SK-N-SH (cell line): ENCODE measurements at regions not wholly inside any gene's neighbourhood (a gene's known extent, or its start where the extent isn't known, plus 50 kb on each side); places are given as distances from the start of the nearest gene placed in this dataset.

Experiments used
- CTCF ChIA-PET: fragments of 300-600, 350-600 bp; formaldehyde crosslinking; extraction: SDS; loops from one replicate; lab custom pipeline; 2021; lab: Yijun Ruan, JAX
- POLR2A ChIA-PET: fragments of 350-600 bp; sonication (Branson Sonifier 250); formaldehyde crosslinking; extraction: SDS; loops from one replicate; lab custom pipeline; 2020; ENCODE audit warnings: antibody characterized with exemption, inconsistent platforms; lab: Yijun Ruan, JAX
- DNase-seq: peaks from one replicate; pipeline ENCODE4 v3.0.0; 2012
- H2AFZ ChIP-seq: fragments of 200-600 bp; sonication (generic); 2 replicates; pipeline ENCODE4 v1.8.1; 2016; ENCODE audit warnings: antibody characterized with exemption, mild to moderate bottlenecking, low read depth
- H3F3A ChIP-seq: fragments of 200-600 bp; sonication (generic); replicated peaks from 2 replicates; pipeline ENCODE3; 2016; ENCODE audit warnings: antibody characterized with exemption, mild to moderate bottlenecking; ENCODE audit not compliant: insufficient read depth
- H3K27ac ChIP-seq, 2 experiments: fragments of 200-500 bp in 1 of 2; fragments of 200-600 bp in 1 of 2; sonication (Bioruptor generic) in 1 of 2; sonication (generic), shearing (Covaris generic) in 1 of 2; 2 replicates each; pipeline versions ENCODE4 v1.5.1 to v1.6.1; 2014 to 2016; ENCODE audit warnings: low read depth in 2 of 2, inconsistent platforms in 1 of 2, low read length in 1 of 2, mild to moderate bottlenecking in 1 of 2, mixed read lengths in 1 of 2
- H3K27me3 ChIP-seq: fragments of 200-600 bp; sonication (generic), shearing (Covaris generic); 2 replicates; pipeline ENCODE4 v1.6.1; 2016; ENCODE audit warnings: mixed run types; ENCODE audit not compliant: insufficient read depth
- H3K36me3 ChIP-seq, 2 experiments: fragments of 200-500 bp in 1 of 2; fragments of 200-600 bp in 1 of 2; sonication (Bioruptor generic) in 1 of 2; sonication (generic) in 1 of 2; replicated peaks in 1 of 2; 2 replicates each; pipeline versions ENCODE3 to v1.5.1; 2014 to 2016; ENCODE audit warnings: low read length in 1 of 2, mild to moderate bottlenecking in 1 of 2; ENCODE audit not compliant: insufficient read depth in 2 of 2, control insufficient read depth in 1 of 2
- H3K4me1 ChIP-seq, 2 experiments: fragments of 200-500 bp in 1 of 2; fragments of 200-600 bp in 1 of 2; sonication (Bioruptor generic) in 1 of 2; sonication (generic), shearing (Covaris generic) in 1 of 2; 2 replicates each; pipeline versions ENCODE4 v1.5.1 to v1.6.1; 2014 to 2016; ENCODE audit warnings: low read depth in 1 of 2, low read length in 1 of 2, mixed run types in 1 of 2; ENCODE audit not compliant: insufficient read depth in 2 of 2, control insufficient read depth in 1 of 2
- H3K4me2 ChIP-seq: fragments of 200-600 bp; sonication (generic), shearing (Covaris generic); 2 replicates; pipeline ENCODE4 v1.6.1; 2017; ENCODE audit warnings: mixed run types
- H3K4me3 ChIP-seq, 2 experiments: fragments of 200-500 bp in 1 of 2; fragments of 200-600 bp in 1 of 2; sonication (Bioruptor generic) in 1 of 2; sonication (generic), shearing (Covaris generic) in 1 of 2; 2 replicates each; pipeline versions ENCODE4 v1.5.1 to v1.8.1; 2014 to 2016; ENCODE audit warnings: low read depth in 2 of 2, inconsistent platforms in 1 of 2, low read length in 1 of 2, mild to moderate bottlenecking in 1 of 2, mixed read lengths in 1 of 2, moderate library complexity in 1 of 2
- H3K79me2 ChIP-seq: fragments of 200-600 bp; sonication (generic); 2 replicates; pipeline ENCODE4 v1.8.1; 2017; ENCODE audit warnings: mild to moderate bottlenecking; ENCODE audit not compliant: insufficient read depth
- H3K9ac ChIP-seq: fragments of 200-600 bp; sonication (generic); 2 replicates; pipeline ENCODE4 v1.6.1; 2017; ENCODE audit warnings: mixed run types
- H3K9me2 ChIP-seq: fragments of 200-600 bp; sonication (generic); 2 replicates; pipeline ENCODE4 v1.6.1; 2017; ENCODE audit warnings: mixed run types
- H3K9me3 ChIP-seq: fragments of 200-600 bp; sonication (generic); 2 replicates; pipeline ENCODE4 v1.6.1; 2017; ENCODE audit warnings: mixed run types, mild to moderate bottlenecking, moderate library complexity
- H4K20me1 ChIP-seq: fragments of 200-600 bp; sonication (generic); 2 replicates; pipeline ENCODE4 v1.6.1; 2017; ENCODE audit warnings: mild to moderate bottlenecking, mixed run types; ENCODE audit not compliant: insufficient read depth
- CHD2 ChIP-seq: fragments of 150-350 bp; IDR thresholded peaks from 2 replicates; pipeline ENCODE4 v1.6.1; 2018; ENCODE audit warnings: low read length; ENCODE audit not compliant: partially characterized antibody
- ELF1 ChIP-seq: IDR thresholded peaks from 2 replicates; pipeline ENCODE4 v1.4.0; 2012
- EP300 ChIP-seq, 2 experiments: IDR thresholded peaks; 2 replicates each; pipeline versions ENCODE4 v1.4.0 to v1.6.1; 2012; ENCODE audit warnings: borderline replicate concordance in 1 of 2, low read depth in 1 of 2, low read length in 1 of 2
- EZH2phosphoT487 ChIP-seq: fragments of 200-600 bp; sonication (generic); IDR thresholded peaks from 2 replicates; pipeline ENCODE4 v1.6.1; 2017; ENCODE audit warnings: low read depth, mixed run types, mild to moderate bottlenecking, antibody characterized with exemption, moderate library complexity, borderline replicate concordance
- FOSL2 ChIP-seq: IDR thresholded peaks from 2 replicates; pipeline ENCODE4 v1.4.0; 2012; ENCODE audit warnings: low read depth, mild to moderate bottlenecking, moderate library complexity, borderline replicate concordance
- FOXJ3 ChIP-seq: sonication (generic); formaldehyde crosslinking; IDR thresholded peaks from 2 replicates; pipeline ENCODE4 v1.5.1; 2020; ENCODE audit warnings: mild to moderate bottlenecking, missing genetic modification reagents
- FOXM1 ChIP-seq: IDR thresholded peaks from 2 replicates; pipeline ENCODE4 v1.4.0; 2012; ENCODE audit warnings: low read depth, mild to moderate bottlenecking
- GABPA ChIP-seq: IDR thresholded peaks from 2 replicates; pipeline ENCODE4 v1.4.0; 2012; ENCODE audit warnings: low read depth, mild to moderate bottlenecking
- GATA2 ChIP-seq: sonication (generic); formaldehyde crosslinking; IDR thresholded peaks from 2 replicates; pipeline ENCODE4 v1.5.0; 2020; ENCODE audit warnings: mild to moderate bottlenecking, missing genetic modification reagents
- JUND ChIP-seq: IDR thresholded peaks from 2 replicates; pipeline ENCODE4 v1.4.0; 2012
- MAX ChIP-seq: IDR thresholded peaks from 2 replicates; pipeline ENCODE4 v1.4.0; 2012; ENCODE audit warnings: low read depth
- MEF2A ChIP-seq: IDR thresholded peaks from 2 replicates; pipeline ENCODE4 v1.4.0; 2012; ENCODE audit warnings: low read depth, borderline replicate concordance
- MXI1 ChIP-seq: IDR thresholded peaks from 2 replicates; pipeline ENCODE4 v1.6.1; 2012; ENCODE audit warnings: mild to moderate bottlenecking, low read depth, low read length, improper control_type of control experiment
- RAD21 ChIP-seq: IDR thresholded peaks from 2 replicates; pipeline ENCODE4 v1.6.1; 2012; ENCODE audit warnings: mild to moderate bottlenecking, low read length
- RFX5 ChIP-seq: IDR thresholded peaks from 2 replicates; pipeline ENCODE4 v1.6.1; 2012; ENCODE audit warnings: mild to moderate bottlenecking, improper control_type of control experiment, low read length
- RXRA ChIP-seq: IDR thresholded peaks from 2 replicates; pipeline ENCODE4 v1.4.0; 2012; ENCODE audit warnings: low read depth, mild to moderate bottlenecking, borderline replicate concordance
- SMC3 ChIP-seq: IDR thresholded peaks from 2 replicates; pipeline ENCODE4 v1.6.1; 2012; ENCODE audit warnings: low read depth, low read length, improper control_type of control experiment
- TAF1 ChIP-seq: IDR thresholded peaks from 2 replicates; pipeline ENCODE4 v1.6.1; 2012; ENCODE audit warnings: low read depth, mild to moderate bottlenecking, low read length, moderate library complexity, borderline replicate concordance
- TCF12 ChIP-seq: IDR thresholded peaks from 2 replicates; pipeline ENCODE4 v1.4.0; 2012
- USF2 ChIP-seq: fragments of 150-350 bp; IDR thresholded peaks from 2 replicates; pipeline ENCODE4 v1.6.1; 2017; ENCODE audit warnings: antibody characterized with exemption, low read length, low read depth, borderline replicate concordance
- YY1 ChIP-seq: IDR thresholded peaks from 2 replicates; pipeline ENCODE4 v1.4.0; 2012; ENCODE audit warnings: low read depth, mild to moderate bottlenecking
- WGBS: methylation state at CpG from one replicate; pipeline ENCODE4 v1.1.6; 2017; ENCODE audit warnings: low lambda C conversion rate; 5-methylcytosine and 5-hydroxymethylcytosine counted together
- TF ChIP-seq, protein P1 (sequence below): IDR thresholded peaks from 2 replicates; pipeline ENCODE4 v1.4.0; 2012; ENCODE audit warnings: low read depth, borderline replicate concordance
- TF ChIP-seq, protein P2 (sequence below): IDR thresholded peaks from 2 replicates; pipeline ENCODE4; 2012
- TF ChIP-seq, protein P3 (sequence below): IDR thresholded peaks from 2 replicates; pipeline ENCODE4 v1.6.1; 2012; ENCODE audit warnings: mild to moderate bottlenecking, low read depth, low read length, moderate library complexity
- TF ChIP-seq, protein P4 (sequence below): fragments of 150-350 bp; IDR thresholded peaks from 2 replicates; pipeline ENCODE4 v1.6.1; 2016; ENCODE audit warnings: mild to moderate bottlenecking, low read depth, low read length

GRCh38 chr5:125484272-125484741, 737.9 kb upstream of the ZNF608 start:
- no peak for DNase-seq
- no peaks in the 10 kb centered on the region for H3K79me2 ChIP-seq
- no peaks in the 10 kb centered on the region for H3K9me2 ChIP-seq
- WGBS = 2% methylated on average over 3 of the region's 3 CpGs
- CTCF ChIA-PET = interaction anchor here (0.6 to 3.9 kb wide), 6 partner anchors 64 to 1024 kb away, joined by 3 to 16 read pairs (median 4); no protein-coding TSS in a partner anchor
- peak overlapping the region; percentile 31; the same call in 1 of the 2 replicates for H3K9ac ChIP-seq
- POLR2A ChIA-PET = interaction anchor here (0.6 to 4.0 kb wide), 13 partner anchors 45 to 849 kb away, joined by 3 to 64 read pairs (median 6); no protein-coding TSS in a partner anchor
- no peaks in the 10 kb centered on the region for H3K9me3 ChIP-seq
- H3K4me1 ChIP-seq = peaks cover 29 to 68% of the 10 kb centered on the region in 2 experiments; a peak in 3 of 4 replicates
- no peak overlapping the region for H2AFZ ChIP-seq
- H3K27ac ChIP-seq = peak overlapping the region; percentile 83 to 100
- H3K4me2 ChIP-seq = peak overlapping the region; percentile 58
- H3K36me3 ChIP-seq = no peaks in the 10 kb centered on the region
- peaks cover 31% of the 10 kb centered on the region for H3F3A ChIP-seq
- peaks cover 7% of the 10 kb centered on the region; the same call in 1 of the 2 replicates for H4K20me1 ChIP-seq
- H3K4me3 ChIP-seq = peak overlapping the region in 1 of 2 experiments; percentile 25; a peak in 3 of 4 replicates
- no peaks in the 10 kb centered on the region for H3K27me3 ChIP-seq
- TF ChIP-seq, protein P1, sequence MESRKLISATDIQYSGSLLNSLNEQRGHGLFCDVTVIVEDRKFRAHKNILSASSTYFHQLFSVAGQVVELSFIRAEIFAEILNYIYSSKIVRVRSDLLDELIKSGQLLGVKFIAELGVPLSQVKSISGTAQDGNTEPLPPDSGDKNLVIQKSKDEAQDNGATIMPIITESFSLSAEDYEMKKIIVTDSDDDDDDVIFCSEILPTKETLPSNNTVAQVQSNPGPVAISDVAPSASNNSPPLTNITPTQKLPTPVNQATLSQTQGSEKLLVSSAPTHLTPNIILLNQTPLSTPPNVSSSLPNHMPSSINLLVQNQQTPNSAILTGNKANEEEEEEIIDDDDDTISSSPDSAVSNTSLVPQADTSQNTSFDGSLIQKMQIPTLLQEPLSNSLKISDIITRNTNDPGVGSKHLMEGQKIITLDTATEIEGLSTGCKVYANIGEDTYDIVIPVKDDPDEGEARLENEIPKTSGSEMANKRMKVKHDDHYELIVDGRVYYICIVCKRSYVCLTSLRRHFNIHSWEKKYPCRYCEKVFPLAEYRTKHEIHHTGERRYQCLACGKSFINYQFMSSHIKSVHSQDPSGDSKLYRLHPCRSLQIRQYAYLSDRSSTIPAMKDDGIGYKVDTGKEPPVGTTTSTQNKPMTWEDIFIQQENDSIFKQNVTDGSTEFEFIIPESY = peak; percentile 76; the same call in 1 of the 2 replicates
- peak; percentile 98 for TF ChIP-seq RXRA
- peak; percentile 83; the same call in 1 of the 2 replicates for TF ChIP-seq MEF2A
- TF ChIP-seq USF2 = no peak
- TF ChIP-seq EP300 (IDR thresholded peaks at IDR 0.05; ENCODE audit: borderline replicate concordance in 1 of 2, low read depth in 1 of 2, low read length in 1 of 2) = peak in 1 of 2 experiments; percentile 98; a peak in 3 of 4 replicates
- TF ChIP-seq, protein P2, sequence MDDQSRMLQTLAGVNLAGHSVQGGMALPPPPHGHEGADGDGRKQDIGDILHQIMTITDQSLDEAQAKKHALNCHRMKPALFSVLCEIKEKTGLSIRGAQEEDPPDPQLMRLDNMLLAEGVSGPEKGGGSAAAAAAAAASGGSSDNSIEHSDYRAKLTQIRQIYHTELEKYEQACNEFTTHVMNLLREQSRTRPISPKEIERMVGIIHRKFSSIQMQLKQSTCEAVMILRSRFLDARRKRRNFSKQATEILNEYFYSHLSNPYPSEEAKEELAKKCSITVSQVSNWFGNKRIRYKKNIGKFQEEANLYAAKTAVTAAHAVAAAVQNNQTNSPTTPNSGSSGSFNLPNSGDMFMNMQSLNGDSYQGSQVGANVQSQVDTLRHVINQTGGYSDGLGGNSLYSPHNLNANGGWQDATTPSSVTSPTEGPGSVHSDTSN = peak; percentile 97
- TF ChIP-seq JUND = peak; percentile 95
- TF ChIP-seq, protein P3, sequence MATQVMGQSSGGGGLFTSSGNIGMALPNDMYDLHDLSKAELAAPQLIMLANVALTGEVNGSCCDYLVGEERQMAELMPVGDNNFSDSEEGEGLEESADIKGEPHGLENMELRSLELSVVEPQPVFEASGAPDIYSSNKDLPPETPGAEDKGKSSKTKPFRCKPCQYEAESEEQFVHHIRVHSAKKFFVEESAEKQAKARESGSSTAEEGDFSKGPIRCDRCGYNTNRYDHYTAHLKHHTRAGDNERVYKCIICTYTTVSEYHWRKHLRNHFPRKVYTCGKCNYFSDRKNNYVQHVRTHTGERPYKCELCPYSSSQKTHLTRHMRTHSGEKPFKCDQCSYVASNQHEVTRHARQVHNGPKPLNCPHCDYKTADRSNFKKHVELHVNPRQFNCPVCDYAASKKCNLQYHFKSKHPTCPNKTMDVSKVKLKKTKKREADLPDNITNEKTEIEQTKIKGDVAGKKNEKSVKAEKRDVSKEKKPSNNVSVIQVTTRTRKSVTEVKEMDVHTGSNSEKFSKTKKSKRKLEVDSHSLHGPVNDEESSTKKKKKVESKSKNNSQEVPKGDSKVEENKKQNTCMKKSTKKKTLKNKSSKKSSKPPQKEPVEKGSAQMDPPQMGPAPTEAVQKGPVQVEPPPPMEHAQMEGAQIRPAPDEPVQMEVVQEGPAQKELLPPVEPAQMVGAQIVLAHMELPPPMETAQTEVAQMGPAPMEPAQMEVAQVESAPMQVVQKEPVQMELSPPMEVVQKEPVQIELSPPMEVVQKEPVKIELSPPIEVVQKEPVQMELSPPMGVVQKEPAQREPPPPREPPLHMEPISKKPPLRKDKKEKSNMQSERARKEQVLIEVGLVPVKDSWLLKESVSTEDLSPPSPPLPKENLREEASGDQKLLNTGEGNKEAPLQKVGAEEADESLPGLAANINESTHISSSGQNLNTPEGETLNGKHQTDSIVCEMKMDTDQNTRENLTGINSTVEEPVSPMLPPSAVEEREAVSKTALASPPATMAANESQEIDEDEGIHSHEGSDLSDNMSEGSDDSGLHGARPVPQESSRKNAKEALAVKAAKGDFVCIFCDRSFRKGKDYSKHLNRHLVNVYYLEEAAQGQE = peak; percentile 44; the same call in 1 of the 2 replicates
- TF ChIP-seq MAX = peak; percentile 20; the same call in 1 of the 2 replicates
- peak; percentile 89 for TF ChIP-seq FOSL2
- no peak for TF ChIP-seq GABPA
- no peak for TF ChIP-seq ELF1
- TF ChIP-seq FOXJ3 (CRISPR knock-in tag) = no peak
- TF ChIP-seq MXI1 = no peak
- no peak for TF ChIP-seq CHD2
- TF ChIP-seq SMC3 = no peak
- TF ChIP-seq TAF1 = 0 out of 2 replicates have a peak, but pooled peaks have one; percentile 25
- TF ChIP-seq YY1 = peak; percentile 30; the same call in 1 of the 2 replicates
- peak; percentile 92 for TF ChIP-seq FOXM1
- TF ChIP-seq GATA2 (CRISPR knock-in tag) = no peak
- TF ChIP-seq TCF12 = peak; percentile 95
- no peak for TF ChIP-seq RAD21
- TF ChIP-seq EZH2phosphoT487 = no peak
- TF ChIP-seq, protein P4, sequence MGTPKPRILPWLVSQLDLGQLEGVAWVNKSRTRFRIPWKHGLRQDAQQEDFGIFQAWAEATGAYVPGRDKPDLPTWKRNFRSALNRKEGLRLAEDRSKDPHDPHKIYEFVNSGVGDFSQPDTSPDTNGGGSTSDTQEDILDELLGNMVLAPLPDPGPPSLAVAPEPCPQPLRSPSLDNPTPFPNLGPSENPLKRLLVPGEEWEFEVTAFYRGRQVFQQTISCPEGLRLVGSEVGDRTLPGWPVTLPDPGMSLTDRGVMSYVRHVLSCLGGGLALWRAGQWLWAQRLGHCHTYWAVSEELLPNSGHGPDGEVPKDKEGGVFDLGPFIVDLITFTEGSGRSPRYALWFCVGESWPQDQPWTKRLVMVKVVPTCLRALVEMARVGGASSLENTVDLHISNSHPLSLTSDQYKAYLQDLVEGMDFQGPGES = no peak
- no peak for TF ChIP-seq RFX5
